MM.1S (cell line): ENCODE measurements at regions not wholly inside any gene's neighbourhood (a gene's known extent, or its start where the extent isn't known, plus 50 kb on each side); places are given as distances from the start of the nearest gene placed in this dataset.
"Not testable (repeated sequence)": the region's sequence is repeated elsewhere in the genome, so short reads cannot be mapped to it uniquely, and the experiment has no call there.

ENCODE experiments used
- DNase-seq: peaks from one replicate; pipeline ENCODE4 v3.0.0-alpha.2; 2015
- H2AFZ ChIP-seq: fragments of 300-600 bp; sonication (generic); 2 replicates; pipeline ENCODE4 v1.6.0; 2016; ENCODE audit warnings: antibody characterized with exemption, low read length
- H3F3A ChIP-seq: fragments of 300-600 bp; sonication (generic); 2 replicates; pipeline ENCODE4 v1.6.1; 2016; ENCODE audit warnings: mild to moderate bottlenecking, antibody characterized with exemption, low read length, moderate library complexity, mixed read lengths; ENCODE audit not compliant: insufficient read depth
- H3K27ac ChIP-seq: fragments of 300-600 bp; sonication (generic); 2 replicates; pipeline ENCODE4 v1.5.1; 2016; ENCODE audit warnings: mild to moderate bottlenecking, low read length
- H3K27me3 ChIP-seq: fragments of 300-600 bp; sonication (generic); replicated peaks from 2 replicates; pipeline ENCODE4 v1.6.0; 2016; ENCODE audit warnings: low read length; ENCODE audit not compliant: insufficient read depth
- H3K36me3 ChIP-seq: fragments of 300-600 bp; sonication (generic); replicated peaks from 2 replicates; pipeline ENCODE4 v1.6.1; 2016; ENCODE audit warnings: mild to moderate bottlenecking, low read length, mixed read lengths; ENCODE audit not compliant: insufficient read depth
- H3K4me1 ChIP-seq: fragments of 300-600 bp; sonication (generic); 2 replicates; pipeline ENCODE4 v1.6.1; 2016; ENCODE audit warnings: low read length, mixed read lengths
- H3K4me2 ChIP-seq: fragments of 300-600 bp; sonication (generic); 2 replicates; pipeline ENCODE4 v1.6.0; 2016; ENCODE audit warnings: low read depth, low read length
- H3K4me3 ChIP-seq: fragments of 300-600 bp; sonication (generic); 2 replicates; pipeline ENCODE4 v1.5.1; 2016; ENCODE audit warnings: low read length, mixed read lengths
- H3K79me2 ChIP-seq: fragments of 300-600 bp; sonication (generic); 2 replicates; pipeline ENCODE4 v1.6.1; 2016; ENCODE audit warnings: mixed run types, low read length, mixed read lengths
- H3K9ac ChIP-seq: fragments of 300-600 bp; sonication (generic); 2 replicates; pipeline ENCODE4 v1.6.1; 2016; ENCODE audit warnings: low read length, mixed read lengths
- H3K9me2 ChIP-seq: fragments of 300-600 bp; sonication (generic); replicated peaks from 2 replicates; pipeline ENCODE4 v1.6.1; 2016; ENCODE audit warnings: mild to moderate bottlenecking, low read length, mixed read lengths; ENCODE audit not compliant: insufficient read depth
- H3K9me3 ChIP-seq: fragments of 300-600 bp; sonication (generic); replicated peaks from 2 replicates; pipeline ENCODE4 v1.6.1; 2016; ENCODE audit warnings: mild to moderate bottlenecking, low read length, mixed read lengths; ENCODE audit not compliant: insufficient read depth
- H4K20me1 ChIP-seq: fragments of 300-600 bp; sonication (generic); 2 replicates; pipeline ENCODE4 v1.6.1; 2016; ENCODE audit warnings: mild to moderate bottlenecking, low read length, moderate library complexity, mixed read lengths; ENCODE audit not compliant: insufficient read depth
- EZH2 ChIP-seq: fragments of 300-600 bp; sonication (generic); optimal IDR thresholded peaks from 2 replicates; pipeline ENCODE3; 2017; ENCODE audit warnings: low read depth, mild to moderate bottlenecking, antibody characterized with exemption, low read length, mixed read lengths
- EZH2phosphoT487 ChIP-seq: fragments of 300-600 bp; sonication (generic); IDR thresholded peaks from 2 replicates; pipeline ENCODE4 v1.6.1; 2018; ENCODE audit warnings: antibody characterized with exemption, low read length
- TF ChIP-seq, protein P1 (sequence below): fragments of 300-600 bp; sonication (generic); IDR thresholded peaks from 2 replicates; pipeline ENCODE4 v1.5.1; 2016; ENCODE audit warnings: antibody characterized with exemption, low read length, mixed read lengths

DNA sequence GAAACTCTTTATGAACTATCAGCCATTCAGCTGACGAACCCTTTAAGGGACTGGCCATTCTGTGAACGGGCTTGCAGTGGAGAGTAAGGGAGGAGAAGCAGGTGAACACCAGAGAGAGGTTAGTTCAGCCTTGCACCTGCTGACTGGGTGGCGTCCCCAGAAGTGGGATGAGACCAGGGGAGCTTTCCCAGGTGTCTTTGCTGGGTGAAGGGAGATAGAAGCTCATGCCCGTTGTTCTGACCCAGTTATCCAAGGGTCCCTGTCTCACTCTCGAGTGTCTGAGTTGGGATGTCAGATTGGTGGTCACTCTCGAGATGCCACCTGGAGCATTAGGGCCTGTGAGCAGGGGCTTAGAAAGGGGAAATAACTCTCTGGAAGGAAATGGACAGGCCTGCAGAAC lies 68.7 kb downstream of the MSX2 start:
- Histone ChIP-seq H3K27me3 (no peaks in the 10 kb centered on the region), H3K9me2 (no peaks in the 10 kb centered on the region), H3K9ac (no peak overlapping the region), H3F3A (no peaks in the 10 kb centered on the region), H4K20me1 (no peaks in the 10 kb centered on the region), H3K36me3 (no peaks in the 10 kb centered on the region), H3K9me3 (no peaks in the 10 kb centered on the region), H2AFZ (peak overlapping the region; percentile 67), H3K79me2 (no peaks in the 10 kb centered on the region), H3K4me1 (no peaks in the 10 kb centered on the region), H3K27ac (no peak overlapping the region), H3K4me3 (no peak overlapping the region), H3K4me2 (peak overlapping the region; percentile 46; the same call in 1 of the 2 replicates)
- no peak for DNase-seq
- TF ChIP-seq EZH2 (no peak), EZH2phosphoT487 (no peak)
- TF ChIP-seq, protein P1, sequence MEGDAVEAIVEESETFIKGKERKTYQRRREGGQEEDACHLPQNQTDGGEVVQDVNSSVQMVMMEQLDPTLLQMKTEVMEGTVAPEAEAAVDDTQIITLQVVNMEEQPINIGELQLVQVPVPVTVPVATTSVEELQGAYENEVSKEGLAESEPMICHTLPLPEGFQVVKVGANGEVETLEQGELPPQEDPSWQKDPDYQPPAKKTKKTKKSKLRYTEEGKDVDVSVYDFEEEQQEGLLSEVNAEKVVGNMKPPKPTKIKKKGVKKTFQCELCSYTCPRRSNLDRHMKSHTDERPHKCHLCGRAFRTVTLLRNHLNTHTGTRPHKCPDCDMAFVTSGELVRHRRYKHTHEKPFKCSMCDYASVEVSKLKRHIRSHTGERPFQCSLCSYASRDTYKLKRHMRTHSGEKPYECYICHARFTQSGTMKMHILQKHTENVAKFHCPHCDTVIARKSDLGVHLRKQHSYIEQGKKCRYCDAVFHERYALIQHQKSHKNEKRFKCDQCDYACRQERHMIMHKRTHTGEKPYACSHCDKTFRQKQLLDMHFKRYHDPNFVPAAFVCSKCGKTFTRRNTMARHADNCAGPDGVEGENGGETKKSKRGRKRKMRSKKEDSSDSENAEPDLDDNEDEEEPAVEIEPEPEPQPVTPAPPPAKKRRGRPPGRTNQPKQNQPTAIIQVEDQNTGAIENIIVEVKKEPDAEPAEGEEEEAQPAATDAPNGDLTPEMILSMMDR = no peak

DNA sequence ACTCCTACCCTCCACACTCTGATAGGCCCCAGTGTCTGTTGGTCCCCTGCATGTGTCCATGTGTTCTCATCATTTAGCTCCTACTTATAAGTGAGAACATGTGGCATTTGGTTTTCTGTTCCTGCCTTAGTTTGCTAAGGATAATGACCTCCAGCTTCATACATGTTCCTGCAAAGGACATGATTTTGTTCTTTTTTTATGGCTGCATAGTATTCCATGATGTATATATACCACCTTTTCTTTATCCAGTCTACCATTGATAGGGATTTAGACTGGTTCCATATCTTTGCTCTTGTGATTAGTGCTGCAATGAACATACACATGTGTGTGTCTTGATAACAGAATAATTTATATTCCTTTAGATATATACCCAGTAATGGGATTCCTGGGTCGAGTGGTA lies 67.9 kb downstream of the MSX2 start:
- not testable (repeated sequence) for H3K9me3 ChIP-seq, DNase-seq, H3K9me2 ChIP-seq, H3K4me1 ChIP-seq, H3K27me3 ChIP-seq, H3K79me2 ChIP-seq, H2AFZ ChIP-seq, H3K27ac ChIP-seq, H3K4me2 ChIP-seq, H3K4me3 ChIP-seq, H4K20me1 ChIP-seq, H3F3A ChIP-seq, H3K36me3 ChIP-seq, H3K9ac ChIP-seq

DNA sequence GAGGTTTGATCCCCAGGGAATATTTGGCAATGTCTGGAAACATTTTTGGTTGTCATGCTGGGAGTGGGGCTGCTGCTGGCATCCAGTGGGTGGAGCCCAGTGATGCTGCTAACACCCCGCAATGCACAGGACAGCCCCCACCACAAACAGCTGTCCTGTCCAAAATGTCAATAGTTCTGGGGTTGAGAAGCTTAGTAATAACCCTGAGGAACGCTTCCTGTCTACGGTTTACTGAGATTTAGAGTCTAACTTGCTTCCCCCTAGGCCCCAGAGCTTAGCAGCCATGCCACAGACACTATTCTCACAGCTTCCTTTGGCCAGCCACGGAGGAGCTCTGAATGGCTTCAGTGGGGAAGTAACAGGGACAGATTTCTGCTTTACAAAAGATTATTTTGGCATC lies 66.5 kb downstream of the MSX2 start:
- no peaks in the 10 kb centered on the region for H3K9me2 ChIP-seq
- no peak overlapping the region for H3K27ac ChIP-seq
- no peak overlapping the region for H3K4me3 ChIP-seq
- H3F3A ChIP-seq = no peaks in the 10 kb centered on the region
- no peak for DNase-seq
- no peak overlapping the region for H3K4me2 ChIP-seq
- TF ChIP-seq, protein P1 = no peak
- TF ChIP-seq EZH2 = no peak
- TF ChIP-seq EZH2phosphoT487 = no peak
- H3K27me3 ChIP-seq = no peaks in the 10 kb centered on the region
- no peaks in the 10 kb centered on the region for H4K20me1 ChIP-seq
- no peaks in the 10 kb centered on the region for H3K79me2 ChIP-seq
- no peaks in the 10 kb centered on the region for H3K4me1 ChIP-seq
- H3K9ac ChIP-seq = no peak overlapping the region
- no peaks in the 10 kb centered on the region for H3K9me3 ChIP-seq
- H2AFZ ChIP-seq = no peak overlapping the region
- H3K36me3 ChIP-seq = no peaks in the 10 kb centered on the region

DNA sequence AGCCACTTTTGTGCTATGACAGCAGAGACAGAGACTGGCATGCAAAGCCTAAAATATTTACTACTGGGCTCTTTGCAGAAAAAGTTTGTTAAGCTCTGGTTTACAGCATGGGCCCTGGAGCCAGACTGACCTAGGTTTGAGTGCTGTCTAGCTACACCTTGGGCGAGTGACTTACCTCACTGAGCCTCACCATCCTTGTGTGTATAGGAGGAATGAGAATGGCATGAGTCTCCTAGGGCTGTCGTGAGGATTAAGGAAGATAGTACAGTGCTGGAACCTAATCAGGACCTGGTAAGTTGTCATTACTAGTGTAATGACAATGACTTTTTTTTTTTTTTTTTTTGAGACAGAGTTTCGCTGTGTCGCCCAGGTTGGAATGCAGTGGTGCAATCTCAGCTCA lies 65.2 kb downstream of the MSX2 start:
- DNase-seq = no peak
- Histone ChIP-seq H3K4me1 (no peaks in the 10 kb centered on the region), H3K4me3 (no peak overlapping the region), H3K9me3 (no peaks in the 10 kb centered on the region), H3K36me3 (no peaks in the 10 kb centered on the region), H3K4me2 (no peak overlapping the region), H3K9ac (no peak overlapping the region), H3K9me2 (no peaks in the 10 kb centered on the region), H4K20me1 (no peaks in the 10 kb centered on the region), H3K79me2 (no peaks in the 10 kb centered on the region), H3F3A (no peaks in the 10 kb centered on the region), H2AFZ (no peak overlapping the region), H3K27me3 (no peaks in the 10 kb centered on the region), H3K27ac (no peak overlapping the region)
- TF ChIP-seq, protein P1 = no peak
- TF ChIP-seq EZH2phosphoT487 (no peak), EZH2 (no peak)
